ENCODE measurements at regions not wholly inside any gene's neighbourhood (a gene's known extent, or its start where the extent isn't known, plus 50 kb on each side); places are given as distances from the start of the nearest gene placed in this dataset.

DNA sequence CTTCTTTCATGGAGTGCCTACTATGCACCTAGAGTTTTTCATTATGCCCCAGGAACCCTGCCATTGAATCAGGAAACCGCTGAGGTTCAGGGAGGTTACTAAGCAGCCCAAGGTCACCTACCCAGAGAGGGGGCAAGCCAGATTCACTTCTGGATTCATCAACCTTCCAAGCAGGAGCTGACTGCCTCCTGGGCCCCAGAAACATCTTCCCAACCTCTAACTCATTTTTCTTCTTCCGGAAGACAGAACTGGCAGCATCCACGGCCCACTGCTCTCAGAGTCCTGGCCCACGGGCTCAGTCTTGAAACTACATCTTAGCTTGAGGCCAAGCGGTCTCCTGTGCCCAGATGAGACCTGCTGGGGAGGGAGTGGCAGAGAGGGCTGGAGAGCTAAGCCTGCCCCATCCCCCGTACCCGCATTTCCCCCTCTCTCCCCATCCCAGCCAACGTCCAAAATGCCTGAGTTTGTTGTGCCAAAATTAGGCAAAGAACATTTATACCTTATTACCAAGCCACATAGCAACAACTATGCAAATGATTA is 281.0 kb downstream of the CDC5L start:
- peak overlapping the region; percentile 94 for H3K27ac ChIP-seq (ENCODE audit: low read depth, low read length, severe bottlenecking)

DNA sequence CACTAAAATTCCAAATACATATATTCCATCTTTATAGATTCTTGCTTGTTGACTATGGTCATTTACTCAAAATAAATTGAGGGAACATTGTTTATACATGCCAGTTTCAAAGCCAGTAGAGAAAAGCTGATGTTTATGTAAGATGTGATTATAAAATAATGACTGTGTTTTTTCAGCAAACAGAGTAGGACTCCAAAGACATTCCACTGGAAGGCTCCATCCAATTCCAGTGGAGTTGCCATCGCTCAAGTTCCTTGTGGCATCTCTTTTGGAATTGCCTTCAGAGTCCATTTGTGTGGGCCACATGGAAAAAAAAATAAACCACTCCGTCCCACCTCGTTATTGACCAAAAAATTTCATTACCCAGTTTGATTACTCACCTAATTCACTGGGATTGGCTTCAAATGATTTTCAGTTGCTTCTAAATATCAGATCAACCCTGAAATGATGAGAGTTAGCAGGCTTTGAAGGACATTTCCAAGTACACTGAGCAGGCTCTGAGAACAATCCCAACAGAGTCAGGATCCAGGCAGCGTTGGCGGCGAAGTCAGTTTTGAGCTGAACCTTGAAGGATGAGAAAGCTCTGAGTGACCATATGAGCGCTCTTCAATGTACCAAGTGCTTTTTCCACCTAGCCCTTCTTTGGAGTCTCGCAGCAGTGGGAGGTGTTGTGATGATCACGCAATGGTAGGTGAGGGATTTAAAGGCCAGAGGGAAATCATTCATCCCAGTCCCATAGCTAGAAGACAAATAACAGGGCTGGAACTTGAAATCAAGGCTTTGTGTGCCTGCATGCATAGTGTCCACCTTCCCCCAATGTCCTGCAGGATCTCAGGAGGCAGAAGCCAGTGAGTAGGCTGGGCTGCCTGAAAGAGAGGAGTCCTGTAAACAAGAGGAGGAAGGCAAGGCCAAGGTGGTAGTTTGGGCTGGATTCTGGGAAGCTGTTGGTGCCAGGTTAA is 281.7 kb downstream of the CDC5L start:
- Histone ChIP-seq H3K36me3 (ENCODE audit: control insufficient read depth, insufficient read depth, low read length) (no peaks in the 10 kb centered on the region), H3K9me3 (ENCODE audit: control insufficient read depth, low read length) (no peaks in the 10 kb centered on the region), H3K4me3 (ENCODE audit: extremely low read depth, insufficient read depth, low read length, poor library complexity, severe bottlenecking) (no peak overlapping the region), H3K4me1 (ENCODE audit: control insufficient read depth, insufficient read depth, low read length, poor library complexity, severe bottlenecking) (peaks cover 38% of the 10 kb centered on the region), H3K27ac (ENCODE audit: low read depth, low read length, severe bottlenecking) (no peak overlapping the region)
- WGBS, 2 experiments (ENCODE audit: insufficient coverage in 2 of 2), result 94 to 95% methylated on average over 7 to 9 of the region's 9 CpGs

More for the DNA sequence above, 281.0 kb downstream of the CDC5L start:
- Histone ChIP-seq H3K36me3 (ENCODE audit: control insufficient read depth, insufficient read depth, low read length) (no peaks in the 10 kb centered on the region), H3K4me1 (ENCODE audit: control insufficient read depth, insufficient read depth, low read length, poor library complexity, severe bottlenecking) (peaks cover 46% of the 10 kb centered on the region), H3K4me3 (ENCODE audit: extremely low read depth, insufficient read depth, low read length, poor library complexity, severe bottlenecking) (no peak overlapping the region), H3K9me3 (ENCODE audit: control insufficient read depth, low read length) (no peaks in the 10 kb centered on the region)
- WGBS, 2 experiments (ENCODE audit: insufficient coverage in 2 of 2), result 65 to 80% methylated on average over 4 to 7 of the region's 8 CpGs

DNA sequence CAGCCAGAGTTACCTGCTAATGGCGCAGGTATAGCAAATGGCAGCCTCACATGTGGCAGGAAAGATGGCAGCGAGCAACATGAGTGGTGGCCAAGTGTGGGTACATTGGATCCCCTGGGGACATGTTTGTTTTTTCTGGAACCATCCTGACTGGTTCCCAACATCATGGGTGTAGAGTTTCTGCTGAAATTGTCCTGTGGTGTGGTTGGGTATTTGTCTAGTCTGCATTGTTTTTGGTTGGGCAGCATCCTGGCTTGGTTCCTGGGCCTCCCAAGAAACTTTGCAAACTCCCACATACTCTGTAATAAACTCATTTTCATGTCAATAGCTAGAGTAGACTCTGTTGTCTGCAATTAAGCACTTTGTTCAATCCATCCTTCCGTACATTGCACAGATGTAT is 282.6 kb downstream of the CDC5L start:
- no peak overlapping the region for H3K4me3 ChIP-seq (ENCODE audit: extremely low read depth, insufficient read depth, low read length, poor library complexity, severe bottlenecking)
- no peak overlapping the region for H3K27ac ChIP-seq (ENCODE audit: low read depth, low read length, severe bottlenecking)
- no peaks in the 10 kb centered on the region for H3K9me3 ChIP-seq (ENCODE audit: control insufficient read depth, low read length)
- WGBS, 2 experiments (ENCODE audit: insufficient coverage in 2 of 2), result 92 to 100% methylated on average over 2 of the region's 3 CpGs
- H3K36me3 ChIP-seq (ENCODE audit: control insufficient read depth, insufficient read depth, low read length), result no peaks in the 10 kb centered on the region
- peaks cover 29% of the 10 kb centered on the region for H3K4me1 ChIP-seq (ENCODE audit: control insufficient read depth, insufficient read depth, low read length, poor library complexity, severe bottlenecking)

DNA sequence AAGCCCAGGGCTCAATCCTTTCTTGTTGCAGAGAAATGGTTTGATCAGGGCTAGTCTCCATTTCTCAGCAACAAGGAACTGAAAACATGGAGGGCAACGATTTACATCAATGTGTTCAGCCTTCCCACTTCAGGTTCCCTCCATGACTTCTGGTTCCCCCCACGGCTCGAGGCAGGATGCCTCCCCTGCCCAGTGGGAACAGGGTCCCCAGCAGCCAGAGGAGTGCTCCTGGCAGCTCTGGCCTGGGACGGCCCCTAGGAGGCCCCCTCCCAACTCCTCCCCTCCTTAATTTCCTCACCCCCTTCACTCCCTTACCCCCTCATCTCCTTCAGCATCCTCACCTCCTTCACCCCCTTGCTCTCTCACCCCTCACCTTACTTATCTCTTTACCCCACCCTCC is 283.8 kb downstream of the CDC5L start:
- Histone ChIP-seq H3K9me3 (ENCODE audit: control insufficient read depth, low read length) (no peaks in the 10 kb centered on the region), H3K4me3 (ENCODE audit: extremely low read depth, insufficient read depth, low read length, poor library complexity, severe bottlenecking) (no peak overlapping the region), H3K4me1 (ENCODE audit: control insufficient read depth, insufficient read depth, low read length, poor library complexity, severe bottlenecking) (peaks cover 19% of the 10 kb centered on the region), H3K27ac (ENCODE audit: low read depth, low read length, severe bottlenecking) (no peak overlapping the region), H3K36me3 (ENCODE audit: control insufficient read depth, insufficient read depth, low read length) (no peaks in the 10 kb centered on the region)
- WGBS, 2 experiments (ENCODE audit: insufficient coverage in 2 of 2), result 73 to 75% methylated on average over 4 of the region's 4 CpGs

- Histone ChIP-seq H3K27ac (ENCODE audit: low read depth, low read length, severe bottlenecking) (no peak overlapping the region), H3K9me3 (ENCODE audit: control insufficient read depth, low read length) (no peaks in the 10 kb centered on the region), H3K36me3 (ENCODE audit: control insufficient read depth, insufficient read depth, low read length) (no peaks in the 10 kb centered on the region), H3K4me3 (ENCODE audit: extremely low read depth, insufficient read depth, low read length, poor library complexity, severe bottlenecking) (no peak overlapping the region), H3K4me1 (ENCODE audit: control insufficient read depth, insufficient read depth, low read length, poor library complexity, severe bottlenecking) (peaks cover 12% of the 10 kb centered on the region)
- WGBS, 2 experiments (ENCODE audit: insufficient coverage in 2 of 2), result 38 to 88% methylated on average over 1 of the region's 3 CpGs
Observed at GRCh38 chr6:44672086-44672485, 284.6 kb downstream of the CDC5L start.

GRCh38 chr6:44672841-44673240 is 285.3 kb downstream of the CDC5L start:
- WGBS, 2 experiments (ENCODE audit: insufficient coverage in 2 of 2), result 80 to 84% methylated on average over 4 of the region's 4 CpGs
- Histone ChIP-seq H3K36me3 (ENCODE audit: control insufficient read depth, insufficient read depth, low read length) (no peaks in the 10 kb centered on the region), H3K9me3 (ENCODE audit: control insufficient read depth, low read length) (no peaks in the 10 kb centered on the region), H3K4me1 (ENCODE audit: control insufficient read depth, insufficient read depth, low read length, poor library complexity, severe bottlenecking) (peaks cover 7% of the 10 kb centered on the region), H3K4me3 (ENCODE audit: extremely low read depth, insufficient read depth, low read length, poor library complexity, severe bottlenecking) (no peak overlapping the region), H3K27ac (ENCODE audit: low read depth, low read length, severe bottlenecking) (no peak overlapping the region)

GRCh38 chr6:44674226-44675155 is 287.0 kb downstream of the CDC5L start:
- Histone ChIP-seq H3K4me3 (ENCODE audit: extremely low read depth, insufficient read depth, low read length, poor library complexity, severe bottlenecking) (no peak overlapping the region), H3K27ac (ENCODE audit: low read depth, low read length, severe bottlenecking) (no peak overlapping the region), H3K9me3 (ENCODE audit: control insufficient read depth, low read length) (no peaks in the 10 kb centered on the region), H3K36me3 (ENCODE audit: control insufficient read depth, insufficient read depth, low read length) (no peaks in the 10 kb centered on the region), H3K4me1 (ENCODE audit: control insufficient read depth, insufficient read depth, low read length, poor library complexity, severe bottlenecking) (peaks cover 4% of the 10 kb centered on the region)
- WGBS, 2 experiments (ENCODE audit: insufficient coverage in 2 of 2), result 90 to 92% methylated on average over 9 to 11 of the region's 11 CpGs

DNA sequence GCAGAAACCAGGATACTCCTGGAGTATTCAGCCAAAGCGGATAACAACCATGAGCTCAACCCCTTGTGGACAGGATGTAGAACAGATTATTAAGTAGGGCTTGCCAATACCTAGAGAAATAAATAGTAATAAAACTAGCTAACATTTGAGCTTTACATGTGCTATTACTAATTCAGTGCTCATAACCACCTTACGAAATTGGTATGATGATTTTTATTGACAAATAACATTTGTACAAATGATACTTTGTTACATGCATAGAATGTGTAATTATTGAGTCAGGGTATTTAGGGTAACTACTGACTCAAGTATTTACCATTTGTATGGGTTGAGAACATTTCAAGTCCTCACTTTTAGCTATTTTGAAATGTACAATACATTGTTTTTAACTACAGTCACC is 287.9 kb downstream of the CDC5L start:
- H3K27ac ChIP-seq (ENCODE audit: low read depth, low read length, severe bottlenecking), result no peak overlapping the region
- H3K4me1 ChIP-seq (ENCODE audit: control insufficient read depth, insufficient read depth, low read length, poor library complexity, severe bottlenecking), result peaks cover 9% of the 10 kb centered on the region
- WGBS, 2 experiments (ENCODE audit: insufficient coverage in 2 of 2), result no CpG with 5 or more reads among the region's 2 CpGs
- H3K9me3 ChIP-seq (ENCODE audit: control insufficient read depth, low read length), result no peaks in the 10 kb centered on the region
- no peaks in the 10 kb centered on the region for H3K36me3 ChIP-seq (ENCODE audit: control insufficient read depth, insufficient read depth, low read length)
- H3K4me3 ChIP-seq (ENCODE audit: extremely low read depth, insufficient read depth, low read length, poor library complexity, severe bottlenecking), result no peak overlapping the region

- Histone ChIP-seq H3K4me3 (ENCODE audit: extremely low read depth, insufficient read depth, low read length, poor library complexity, severe bottlenecking) (no peak overlapping the region), H3K27ac (ENCODE audit: low read depth, low read length, severe bottlenecking) (no peak overlapping the region), H3K4me1 (ENCODE audit: control insufficient read depth, insufficient read depth, low read length, poor library complexity, severe bottlenecking) (peaks cover 9% of the 10 kb centered on the region), H3K36me3 (ENCODE audit: control insufficient read depth, insufficient read depth, low read length) (no peaks in the 10 kb centered on the region), H3K9me3 (ENCODE audit: control insufficient read depth, low read length) (no peaks in the 10 kb centered on the region)
- WGBS, 2 experiments (ENCODE audit: insufficient coverage in 2 of 2), result 93 to 95% methylated on average over 6 to 7 of the region's 8 CpGs
Observed at GRCh38 chr6:44676246-44676790, 288.8 kb downstream of the CDC5L start.

DNA sequence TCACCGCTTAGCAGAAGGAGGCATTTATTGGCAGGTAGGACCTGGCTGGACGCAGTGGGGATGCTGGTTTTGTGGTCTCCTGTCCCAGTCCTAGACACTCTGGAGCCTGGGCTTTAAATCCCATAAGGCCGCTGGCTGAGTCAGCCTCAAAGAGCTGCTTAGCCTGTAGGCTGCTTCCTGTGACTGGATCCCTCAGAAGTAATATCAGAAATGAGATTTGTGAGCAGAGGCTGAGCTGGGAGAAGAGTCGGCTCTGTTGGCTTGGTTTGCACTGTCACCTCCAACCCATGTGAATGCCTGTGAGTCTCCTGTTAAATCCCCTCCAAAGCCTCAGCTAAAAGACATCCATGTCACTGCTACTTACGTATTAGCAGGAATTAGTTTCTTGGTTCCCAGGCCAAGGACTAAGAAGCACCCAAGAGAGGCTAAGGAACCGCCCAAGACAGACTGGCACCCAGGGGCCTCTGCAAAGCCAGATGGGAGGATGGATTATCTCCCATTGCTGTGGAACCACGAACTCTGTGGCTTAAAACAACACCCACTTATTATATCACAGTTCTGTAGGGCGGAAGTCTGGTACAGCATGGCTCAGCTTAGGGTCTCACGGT is 289.4 kb downstream of the CDC5L start:
- no peak overlapping the region for H3K4me3 ChIP-seq (ENCODE audit: extremely low read depth, insufficient read depth, low read length, poor library complexity, severe bottlenecking)
- H3K36me3 ChIP-seq (ENCODE audit: control insufficient read depth, insufficient read depth, low read length), result no peaks in the 10 kb centered on the region
- H3K27ac ChIP-seq (ENCODE audit: low read depth, low read length, severe bottlenecking), result no peak overlapping the region
- H3K4me1 ChIP-seq (ENCODE audit: control insufficient read depth, insufficient read depth, low read length, poor library complexity, severe bottlenecking), result peaks cover 9% of the 10 kb centered on the region
- WGBS, 2 experiments (ENCODE audit: insufficient coverage in 2 of 2), result 92% methylated on average over 8 of the region's 9 CpGs
- no peaks in the 10 kb centered on the region for H3K9me3 ChIP-seq (ENCODE audit: control insufficient read depth, low read length)
